CD14-positive monocyte (primary cell): ENCODE measurements at regions not wholly inside any gene's neighbourhood (a gene's known extent, or its start where the extent isn't known, plus 50 kb on each side); places are given as distances from the start of the nearest gene placed in this dataset.

ENCODE experiments used
- DNase-seq, 3 donors: peaks; one replicate each; pipeline ENCODE4 v3.0.0-alpha.2; 2011 to 2022
- H2AFZ ChIP-seq: 2 replicates; pipeline ENCODE4 v1.6.0; 2012; ENCODE audit warnings: mild to moderate bottlenecking, low read depth, low read length, inconsistent platforms; ENCODE audit not compliant: insufficient read depth, poor library complexity, severe bottlenecking
- H3K27ac ChIP-seq, 2 donors: 1 replicate in 1 of 2; 2 replicates in 1 of 2; pipeline ENCODE4 v1.5.1; 2012 to 2013; ENCODE audit warnings: low read length in 2 of 2, control low read depth in 1 of 2, inconsistent platforms in 1 of 2, low read depth in 1 of 2, mild to moderate bottlenecking in 1 of 2
- H3K27me3 ChIP-seq, 2 donors: one replicate each; pipeline versions ENCODE4 v1.6.0 to v1.6.1; 2011 to 2013; ENCODE audit warnings: low read length in 2 of 2; ENCODE audit not compliant: control insufficient read depth in 2 of 2, insufficient read depth in 2 of 2
- H3K36me3 ChIP-seq, 2 donors: replicated peaks in 1 of 2; 1 replicate in 1 of 2; 2 replicates in 1 of 2; pipeline versions ENCODE4 v1.5.1 to v1.6.1; 2012 to 2013; ENCODE audit warnings: low read length in 2 of 2, control low read depth in 1 of 2, inconsistent platforms in 1 of 2, mild to moderate bottlenecking in 1 of 2; ENCODE audit not compliant: insufficient read depth in 2 of 2, control insufficient read depth in 1 of 2
- H3K4me1 ChIP-seq, 2 donors: 1 replicate in 1 of 2; 2 replicates in 1 of 2; pipeline versions ENCODE4 v1.5.1 to v1.6.1; 2012 to 2013; ENCODE audit warnings: low read length in 2 of 2, control low read depth in 1 of 2, inconsistent platforms in 1 of 2, mild to moderate bottlenecking in 1 of 2, moderate library complexity in 1 of 2; ENCODE audit not compliant: insufficient read depth in 2 of 2, control insufficient read depth in 1 of 2
- H3K4me2 ChIP-seq: replicated peaks from 2 replicates; pipeline ENCODE3; 2012; ENCODE audit warnings: low read length, moderate library complexity, mild to moderate bottlenecking; ENCODE audit not compliant: poor library complexity, severe bottlenecking; ENCODE audit errors: extremely low read depth
- H3K4me3 ChIP-seq, 3 experiments: fragments of 200-600 bp in 1 of 3; sonication (generic) in 1 of 3; replicated peaks in 1 of 3; 1 replicate in 2 of 3; 2 replicates in 1 of 3; pipeline ENCODE4 v1.5.1; 2011 to 2013; ENCODE audit warnings: low read length in 3 of 3, mild to moderate bottlenecking in 3 of 3, control low read depth in 2 of 3, low read depth in 2 of 3, inconsistent platforms in 1 of 3, moderate library complexity in 1 of 3
- H3K79me2 ChIP-seq: 2 replicates; pipeline ENCODE4 v1.6.0; 2012; ENCODE audit warnings: mild to moderate bottlenecking, control low read depth, inconsistent platforms, low read length, moderate library complexity; ENCODE audit not compliant: insufficient read depth
- H3K9ac ChIP-seq: 2 replicates; pipeline ENCODE4 v1.6.0; 2017; ENCODE audit warnings: low read length, mild to moderate bottlenecking; ENCODE audit not compliant: insufficient read depth, poor library complexity, severe bottlenecking
- H3K9me3 ChIP-seq, 2 donors: replicated peaks in 1 of 2; 1 replicate in 1 of 2; 2 replicates in 1 of 2; pipeline versions ENCODE4 v1.5.1 to v1.6.1; 2012 to 2013; ENCODE audit warnings: low read length in 2 of 2, control low read depth in 1 of 2; ENCODE audit not compliant: control insufficient read depth in 1 of 2, insufficient read depth in 1 of 2
- H4K20me1 ChIP-seq: 2 replicates; pipeline ENCODE4 v1.6.0; 2012; ENCODE audit warnings: mild to moderate bottlenecking, low read length, control low read depth, moderate library complexity; ENCODE audit not compliant: insufficient read depth
- H3K27ac Mint-ChIP-seq, 7 donors: one replicate each; pipeline ENCODE4 v1.8.0; 2020; ENCODE audit warnings: mild to moderate bottlenecking in 7 of 7, mixed read lengths in 7 of 7, moderate library complexity in 6 of 7, inconsistent platforms in 2 of 7
- H3K27me3 Mint-ChIP-seq, 3 donors: one replicate each; pipeline ENCODE4 v1.8.0; 2021 to 2022; ENCODE audit warnings: low read depth in 3 of 3, mild to moderate bottlenecking in 3 of 3, mixed read lengths in 3 of 3, moderate library complexity in 3 of 3, inconsistent platforms in 1 of 3
- H3K36me3 Mint-ChIP-seq, 2 donors: one replicate each; pipeline ENCODE4 v1.8.0; 2020; ENCODE audit warnings: mixed read lengths in 2 of 2, inconsistent platforms in 1 of 2, mild to moderate bottlenecking in 1 of 2
- H3K4me1 Mint-ChIP-seq: one replicate; pipeline ENCODE4 v1.8.0; 2020; ENCODE audit warnings: mild to moderate bottlenecking, mixed read lengths
- H3K4me3 Mint-ChIP-seq, 2 donors: one replicate each; pipeline ENCODE4 v1.8.0; 2020; ENCODE audit warnings: mild to moderate bottlenecking in 2 of 2, mixed read lengths in 2 of 2, moderate library complexity in 1 of 2
- H3K9me3 Mint-ChIP-seq, 7 donors: one replicate each; pipeline ENCODE4 v1.8.0; 2020 to 2022; ENCODE audit warnings: mixed read lengths in 7 of 7, mild to moderate bottlenecking in 6 of 7, moderate library complexity in 6 of 7, inconsistent platforms in 2 of 7
- CTCF ChIP-seq: fragments of 200-600 bp; IDR thresholded peaks from one replicate; pipeline ENCODE4 v1.8.0; 2022; ENCODE audit warnings: antibody characterized with exemption, mild to moderate bottlenecking
- WGBS: methylation state at CpG from one replicate; pipeline ENCODE4 v1.1.5; 2013; ENCODE audit warnings: missing lambda C conversion rate; ENCODE audit not compliant: insufficient coverage; 5-methylcytosine and 5-hydroxymethylcytosine counted together
- intact Hi-C, 2 donors: fragments of 100-400 bp; cut with micrococcal nuclease; formaldehyde crosslinking; loops; one replicate each; pipeline versions ENCODE4 v1.15.0 to v1.15.1; 2023

GRCh38 chr14:66300886-66301285 is 185.3 kb upstream of the CCDC196 start:
- Histone ChIP-seq H3K27ac (no peak overlapping the region), H2AFZ (no peak overlapping the region), H3K79me2 (no peaks in the 10 kb centered on the region), H3K9me3 (peaks cover 0 to 5% of the 10 kb centered on the region in 2 donors), H3K4me3 (no peak overlapping the region), H3K36me3 (no peaks in the 10 kb centered on the region), H4K20me1 (no peaks in the 10 kb centered on the region), H3K4me2 (no peak overlapping the region), H3K9ac (no peak overlapping the region), H3K27me3 (no peaks in the 10 kb centered on the region), H3K4me1 (no peaks in the 10 kb centered on the region)
- intact Hi-C loops, result no loop called here
- Mint-ChIP-seq H3K27ac (no peak overlapping the region), H3K9me3 (peaks cover 12 to 25% (median 16%) of the 10 kb centered on the region in 7 donors), H3K4me1 (no peaks in the 10 kb centered on the region), H3K27me3 (peaks cover 0 to 2% (median 0%) of the 10 kb centered on the region in 3 donors), H3K4me3 (no peak overlapping the region), H3K36me3 (no peaks in the 10 kb centered on the region)
- WGBS, result 96% methylated on average over 2 of the region's 3 CpGs
- no peak for DNase-seq
- no peak for TF ChIP-seq CTCF

DNA sequence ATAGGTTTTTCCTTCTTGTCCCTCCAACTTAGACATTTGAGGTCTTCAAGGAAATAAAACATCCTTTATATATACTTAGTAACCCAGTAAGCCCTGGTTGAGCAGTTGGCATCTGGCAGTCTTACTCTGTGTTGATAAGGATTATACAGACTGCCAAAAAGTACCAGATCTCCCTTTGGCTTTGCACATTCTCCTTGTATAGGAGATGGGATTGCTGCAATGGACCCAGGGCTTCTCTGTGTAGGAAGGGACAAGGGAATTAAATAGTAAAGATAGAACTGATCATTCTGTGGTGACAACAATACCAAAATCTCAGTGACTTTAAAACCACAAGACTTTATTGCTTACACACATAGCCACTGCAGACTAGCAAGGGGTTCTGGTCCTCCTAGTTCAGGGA is 180.1 kb upstream of the CCDC196 start:
- Histone ChIP-seq H3K27me3 (no peaks in the 10 kb centered on the region), H3K4me2 (no peak overlapping the region), H2AFZ (no peak overlapping the region), H3K4me3 (no peak overlapping the region), H3K4me1 (no peaks in the 10 kb centered on the region), H4K20me1 (no peaks in the 10 kb centered on the region), H3K36me3 (no peaks in the 10 kb centered on the region), H3K27ac (no peak overlapping the region), H3K9me3 (peaks cover 5 to 17% of the 10 kb centered on the region in 2 donors), H3K79me2 (no peaks in the 10 kb centered on the region), H3K9ac (no peak overlapping the region)
- no peak for DNase-seq
- intact Hi-C loops, result no loop called here
- H3K36me3 Mint-ChIP-seq, result no peaks in the 10 kb centered on the region
- H3K4me3 Mint-ChIP-seq, result no peak overlapping the region
- no peaks in the 10 kb centered on the region for H3K4me1 Mint-ChIP-seq
- TF ChIP-seq CTCF, result no peak
- H3K27me3 Mint-ChIP-seq, result no peaks in the 10 kb centered on the region
- H3K27ac Mint-ChIP-seq, result no peak overlapping the region
- peaks cover 12 to 25% (median 18%) of the 10 kb centered on the region in 7 donors for H3K9me3 Mint-ChIP-seq
